ENCODE measurements at regions not wholly inside any gene's neighbourhood (a gene's known extent, or its start where the extent isn't known, plus 50 kb on each side); places are given as distances from the start of the nearest gene placed in this dataset.

GRCh38 chr12:4011597-4011996 lies 138.4 kb upstream of the PARP11 start (continued):
- TF ChIP-seq, protein P1, sequence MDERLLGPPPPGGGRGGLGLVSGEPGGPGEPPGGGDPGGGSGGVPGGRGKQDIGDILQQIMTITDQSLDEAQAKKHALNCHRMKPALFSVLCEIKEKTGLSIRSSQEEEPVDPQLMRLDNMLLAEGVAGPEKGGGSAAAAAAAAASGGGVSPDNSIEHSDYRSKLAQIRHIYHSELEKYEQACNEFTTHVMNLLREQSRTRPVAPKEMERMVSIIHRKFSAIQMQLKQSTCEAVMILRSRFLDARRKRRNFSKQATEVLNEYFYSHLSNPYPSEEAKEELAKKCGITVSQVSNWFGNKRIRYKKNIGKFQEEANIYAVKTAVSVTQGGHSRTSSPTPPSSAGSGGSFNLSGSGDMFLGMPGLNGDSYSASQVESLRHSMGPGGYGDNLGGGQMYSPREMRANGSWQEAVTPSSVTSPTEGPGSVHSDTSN (CRISPR knock-in tag; IDR thresholded peaks at IDR 0.05) = no peak
- TF ChIP-seq ZFYVE20 (CRISPR knock-in tag; IDR thresholded peaks at IDR 0.05; ENCODE audit: borderline replicate concordance, low read depth) = no peak
- TF ChIP-seq JARID2 (CRISPR knock-in tag; IDR thresholded peaks at IDR 0.05; ENCODE audit: insufficient replicate concordance) = no peak
- peak; percentile 90 for TF ChIP-seq BCL6 (CRISPR knock-in tag; IDR thresholded peaks at IDR 0.05)
- no peak for TF ChIP-seq MAZ (IDR thresholded peaks at IDR 0.05; ENCODE audit: borderline replicate concordance, low read depth, low read length)
- no peak for TF ChIP-seq MAZ (CRISPR knock-in tag; IDR thresholded peaks at IDR 0.05; ENCODE audit: low read depth)
- TF ChIP-seq RFX3 (CRISPR knock-in tag; IDR thresholded peaks at IDR 0.05) = no peak
- TF ChIP-seq, protein P2, sequence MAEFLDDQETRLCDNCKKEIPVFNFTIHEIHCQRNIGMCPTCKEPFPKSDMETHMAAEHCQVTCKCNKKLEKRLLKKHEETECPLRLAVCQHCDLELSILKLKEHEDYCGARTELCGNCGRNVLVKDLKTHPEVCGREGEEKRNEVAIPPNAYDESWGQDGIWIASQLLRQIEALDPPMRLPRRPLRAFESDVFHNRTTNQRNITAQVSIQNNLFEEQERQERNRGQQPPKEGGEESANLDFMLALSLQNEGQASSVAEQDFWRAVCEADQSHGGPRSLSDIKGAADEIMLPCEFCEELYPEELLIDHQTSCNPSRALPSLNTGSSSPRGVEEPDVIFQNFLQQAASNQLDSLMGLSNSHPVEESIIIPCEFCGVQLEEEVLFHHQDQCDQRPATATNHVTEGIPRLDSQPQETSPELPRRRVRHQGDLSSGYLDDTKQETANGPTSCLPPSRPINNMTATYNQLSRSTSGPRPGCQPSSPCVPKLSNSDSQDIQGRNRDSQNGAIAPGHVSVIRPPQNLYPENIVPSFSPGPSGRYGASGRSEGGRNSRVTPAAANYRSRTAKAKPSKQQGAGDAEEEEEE (CRISPR knock-in tag; IDR thresholded peaks at IDR 0.05; ENCODE audit: borderline replicate concordance) = no peak
- no peak for TF ChIP-seq PLRG1 (conservative IDR thresholded peaks at IDR 0.05)
- TF ChIP-seq ZNF609 (CRISPR knock-in tag; IDR thresholded peaks at IDR 0.05; ENCODE audit: borderline replicate concordance) = peak; percentile 91
- no peak for TF ChIP-seq PRPF4 (IDR thresholded peaks at IDR 0.05; ENCODE audit: low read depth, low read length, poor library complexity, severe bottlenecking)
- no peak for TF ChIP-seq ZNF839 (CRISPR knock-in tag; IDR thresholded peaks at IDR 0.05; ENCODE audit: borderline replicate concordance)
- no peak for TF ChIP-seq HNRNPUL1 (IDR thresholded peaks at IDR 0.05; ENCODE audit: low read depth, low read length)
- TF ChIP-seq ZNF407 (CRISPR knock-in tag; IDR thresholded peaks at IDR 0.05; ENCODE audit: not compliant biosample characterization) = no peak
